Mesodermal cell (in vitro differentiated cells): ENCODE measurements at regions not wholly inside any gene's neighbourhood (a gene's known extent, or its start where the extent isn't known, plus 50 kb on each side); places are given as distances from the start of the nearest gene placed in this dataset.
"Not testable (repeated sequence)": the region's sequence is repeated elsewhere in the genome, so short reads cannot be mapped to it uniquely, and the experiment has no call there.

ENCODE experiments used
- H3K27ac ChIP-seq: 2 replicates; pipeline ENCODE4 v1.7.0; 2013; ENCODE audit warnings: mild to moderate bottlenecking, low read depth, low read length, moderate library complexity; ENCODE audit not compliant: severe bottlenecking
- H3K36me3 ChIP-seq: 2 replicates; pipeline ENCODE4 v1.7.1; 2013; ENCODE audit warnings: mild to moderate bottlenecking, low read length, moderate library complexity; ENCODE audit not compliant: control insufficient read depth, insufficient read depth
- H3K4me1 ChIP-seq: one replicate; pipeline ENCODE4 v1.7.1; 2013; ENCODE audit warnings: mild to moderate bottlenecking, low read length; ENCODE audit not compliant: insufficient read depth, control insufficient read depth, poor library complexity, severe bottlenecking
- H3K4me3 ChIP-seq: 2 replicates; pipeline ENCODE4 v1.7.0; 2013; ENCODE audit warnings: low read length, control low read depth, mild to moderate bottlenecking; ENCODE audit not compliant: insufficient read depth, poor library complexity, severe bottlenecking; ENCODE audit errors: extremely low read depth
- H3K9me3 ChIP-seq: 2 replicates; pipeline ENCODE4 v1.7.1; 2013; ENCODE audit warnings: mild to moderate bottlenecking, low read length, moderate library complexity; ENCODE audit not compliant: control insufficient read depth
- WGBS, 2 experiments: methylation state at CpG; one replicate each; pipeline ENCODE4 v1.1.5; 2013; ENCODE audit warnings: missing lambda C conversion rate in 2 of 2; ENCODE audit not compliant: insufficient coverage in 2 of 2; 5-methylcytosine and 5-hydroxymethylcytosine counted together

- no peaks in the 10 kb centered on the region for H3K4me1 ChIP-seq
- no peaks in the 10 kb centered on the region for H3K36me3 ChIP-seq
- 100% methylated on average over 1 of the region's 2 CpGs; no CpG with 5 or more reads in 1 of the 2 experiments for WGBS, 2 experiments
- H3K4me3 ChIP-seq = no peak overlapping the region
- H3K9me3 ChIP-seq = peaks cover under 1% of the 10 kb centered on the region
- H3K27ac ChIP-seq = no peak overlapping the region
These were observed 336.3 kb upstream of the SPRY2 start for GRCh38 chr13:80677227-80677626.

GRCh38 chr13:80675442-80675841 is 334.5 kb upstream of the SPRY2 start:
- H3K4me1 ChIP-seq, H3K27ac ChIP-seq, H3K4me3 ChIP-seq, H3K36me3 ChIP-seq, H3K9me3 ChIP-seq: not testable (repeated sequence)
- WGBS, 2 experiments = no CpG with 5 or more reads among the region's 2 CpGs

- Histone ChIP-seq H3K27ac (no peak overlapping the region), H3K9me3 (peaks cover 9% of the 10 kb centered on the region), H3K36me3 (no peaks in the 10 kb centered on the region), H3K4me3 (no peak overlapping the region), H3K4me1 (no peaks in the 10 kb centered on the region)
- WGBS, 2 experiments = 78 to 93% methylated on average over 3 of the region's 7 CpGs
These were observed 330.8 kb upstream of the SPRY2 start for GRCh38 chr13:80671773-80672172.

- H3K27ac ChIP-seq = no peak overlapping the region
- H3K4me3 ChIP-seq = no peak overlapping the region
- WGBS, 2 experiments = 100% methylated on average over 1 of the region's 1 CpG; no CpG with 5 or more reads in 1 of the 2 experiments
- H3K36me3 ChIP-seq = no peaks in the 10 kb centered on the region
- H3K9me3 ChIP-seq = peaks cover 9% of the 10 kb centered on the region
- peaks cover 10% of the 10 kb centered on the region for H3K4me1 ChIP-seq
These were observed 328.2 kb upstream of the SPRY2 start for GRCh38 chr13:80669112-80669511.

- Histone ChIP-seq H3K4me3 (no peak overlapping the region), H3K4me1 (peaks cover 10% of the 10 kb centered on the region), H3K27ac (no peak overlapping the region), H3K36me3 (no peaks in the 10 kb centered on the region), H3K9me3 (peaks cover 9% of the 10 kb centered on the region)
- no CpG with 5 or more reads among the region's 2 CpGs for WGBS, 2 experiments
These were observed 327.5 kb upstream of the SPRY2 start for GRCh38 chr13:80668452-80668851.

GRCh38 chr13:80666782-80667552 is 326.0 kb upstream of the SPRY2 start:
- Histone ChIP-seq H3K4me3 (no peak overlapping the region), H3K4me1 (peaks cover 10% of the 10 kb centered on the region), H3K9me3 (peaks cover 7% of the 10 kb centered on the region), H3K27ac (no peak overlapping the region), H3K36me3 (no peaks in the 10 kb centered on the region)
- WGBS, 2 experiments = no CpG with 5 or more reads among the region's 1 CpG

GRCh38 chr13:80665792-80666333 is 324.9 kb upstream of the SPRY2 start:
- Histone ChIP-seq H3K36me3 (no peaks in the 10 kb centered on the region), H3K4me3 (no peak overlapping the region), H3K9me3 (no peaks in the 10 kb centered on the region), H3K27ac (no peak overlapping the region), H3K4me1 (peaks cover 10% of the 10 kb centered on the region)
- WGBS, 2 experiments = no CpG with 5 or more reads among the region's 3 CpGs

- Histone ChIP-seq H3K4me3 (no peak overlapping the region), H3K4me1 (peaks cover 10% of the 10 kb centered on the region), H3K36me3 (no peaks in the 10 kb centered on the region)
These were observed 324.0 kb upstream of the SPRY2 start for GRCh38 chr13:80664950-80665349.

GRCh38 chr13:80663788-80664187 is 322.9 kb upstream of the SPRY2 start:
- no peak overlapping the region for H3K27ac ChIP-seq
- no peaks in the 10 kb centered on the region for H3K36me3 ChIP-seq
- WGBS, 2 experiments = no CpG with 5 or more reads among the region's 1 CpG
- peaks cover 10% of the 10 kb centered on the region for H3K4me1 ChIP-seq
- H3K9me3 ChIP-seq = no peaks in the 10 kb centered on the region
- H3K4me3 ChIP-seq = no peak overlapping the region

More at GRCh38 chr13:80664950-80665349, 324.0 kb upstream of the SPRY2 start:
- Histone ChIP-seq H3K9me3 (no peaks in the 10 kb centered on the region), H3K27ac (no peak overlapping the region)

GRCh38 chr13:80658705-80659104 is 317.8 kb upstream of the SPRY2 start:
- Histone ChIP-seq H3K36me3 (no peaks in the 10 kb centered on the region), H3K27ac (no peak overlapping the region), H3K9me3 (no peaks in the 10 kb centered on the region), H3K4me3 (no peak overlapping the region), H3K4me1 (no peaks in the 10 kb centered on the region)
- 85 to 96% methylated on average over 9 to 11 of the region's 16 CpGs for WGBS, 2 experiments

- H3K4me3 ChIP-seq = no peak overlapping the region
- no peak overlapping the region for H3K27ac ChIP-seq
- no peaks in the 10 kb centered on the region for H3K36me3 ChIP-seq
- H3K4me1 ChIP-seq = no peaks in the 10 kb centered on the region
- WGBS, 2 experiments = no CpG with 5 or more reads among the region's 2 CpGs
- no peaks in the 10 kb centered on the region for H3K9me3 ChIP-seq
These were observed 315.6 kb upstream of the SPRY2 start for GRCh38 chr13:80656512-80656904.
